ENCODE measurements at regions not wholly inside any gene's neighbourhood (a gene's known extent, or its start where the extent isn't known, plus 50 kb on each side); places are given as distances from the start of the nearest gene placed in this dataset.

DNA sequence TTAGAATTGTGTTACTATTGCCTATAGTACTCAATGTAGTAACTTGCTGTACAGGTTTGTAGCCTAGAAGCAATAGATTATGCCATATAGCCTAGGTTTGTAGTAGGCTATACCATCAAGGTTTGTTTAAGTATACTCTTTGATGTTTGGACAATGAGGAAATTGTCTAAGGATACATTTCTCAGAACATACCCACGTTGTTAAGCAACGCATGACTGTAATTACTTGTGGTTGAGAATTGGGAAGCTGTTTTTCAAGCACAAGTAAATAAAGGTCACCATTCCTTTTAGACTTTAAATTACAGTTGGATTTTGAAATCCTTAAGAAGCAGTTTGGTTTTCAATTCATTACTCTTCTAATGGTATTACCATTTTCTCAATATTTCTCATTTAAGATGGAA lies 89.8 kb upstream of the KCNH7 start:
- peak in 1 of 2 experiments; percentile 34 for DNase-seq

GRCh38 chr2:162926907-162927306 lies 88.3 kb upstream of the KCNH7 start:
- no peak for DNase-seq

- no peak for DNase-seq
Measured at GRCh38 chr2:162926501-162926900, 87.9 kb upstream of the KCNH7 start.

DNA sequence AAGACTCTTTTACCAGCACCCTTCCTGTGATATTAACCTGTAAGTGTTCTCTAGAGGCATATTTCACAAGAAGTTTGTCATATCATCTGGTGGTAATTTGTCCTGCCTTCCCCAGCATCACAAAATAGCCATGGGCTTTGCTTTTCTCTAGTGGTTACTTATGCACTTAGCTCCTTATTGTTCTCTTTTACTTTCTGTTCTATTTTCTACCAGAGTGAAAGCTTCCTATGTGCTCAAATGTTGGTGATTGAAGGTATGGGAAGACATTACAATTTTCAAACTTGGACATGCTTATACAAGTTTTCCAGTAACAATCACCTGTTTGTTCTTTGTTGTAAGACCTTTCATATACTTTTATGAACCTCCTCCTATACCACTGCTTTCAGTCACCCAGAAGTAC lies 87.0 kb upstream of the KCNH7 start:
- DNase-seq, result no peak

DNA sequence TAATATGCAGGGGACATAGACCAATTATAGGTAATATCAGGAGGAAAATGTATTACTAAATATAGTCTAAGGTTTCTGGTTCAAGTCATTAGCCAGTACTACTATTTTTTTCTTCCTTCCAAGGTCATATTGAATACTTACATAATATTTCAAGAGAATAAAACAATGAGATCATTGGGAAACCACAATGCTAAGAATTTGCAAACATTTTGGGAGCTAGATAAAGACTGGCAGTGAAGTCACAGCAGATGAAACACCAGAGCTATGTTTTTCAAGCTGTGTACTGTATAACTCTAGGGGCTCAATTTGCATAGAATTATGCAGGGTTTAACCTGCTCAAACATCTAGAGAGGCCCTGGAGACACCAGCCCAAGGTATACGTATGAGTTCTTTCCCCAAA lies 80.5 kb upstream of the KCNH7 start:
- no peak for DNase-seq

- DNase-seq, result peak in 1 of 2 experiments; percentile 23
Measured at GRCh38 chr2:162917626-162918025, 79.1 kb upstream of the KCNH7 start.

DNA sequence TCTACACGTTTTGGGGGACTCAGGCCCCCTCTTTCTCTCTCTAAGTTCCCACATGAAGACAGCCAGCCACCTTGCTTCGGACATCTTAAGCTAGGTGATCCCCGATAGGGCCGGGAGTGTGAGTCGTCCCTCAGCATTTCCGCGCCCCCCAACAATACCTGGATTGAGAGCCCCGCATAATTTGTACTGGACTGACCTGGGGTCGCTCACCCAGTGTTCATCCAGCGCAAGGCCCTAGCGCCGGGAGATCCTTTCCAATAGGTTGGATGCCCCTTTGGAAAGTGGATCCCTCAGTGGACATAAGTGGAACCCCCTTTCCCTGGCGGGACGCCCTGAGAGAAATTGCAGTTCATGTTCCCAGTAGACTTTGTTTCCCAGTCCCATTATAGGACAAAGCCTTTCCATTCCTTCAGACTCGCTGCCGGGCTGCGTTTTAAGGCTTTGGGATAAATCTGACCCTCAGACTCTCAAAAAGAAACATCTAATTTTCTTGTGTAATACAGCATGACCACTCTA lies 77.8 kb upstream of the KCNH7 start:
- DNase-seq, result no peak

- DNase-seq, result no peak
Measured at GRCh38 chr2:162915858-162916257, 77.3 kb upstream of the KCNH7 start.

DNA sequence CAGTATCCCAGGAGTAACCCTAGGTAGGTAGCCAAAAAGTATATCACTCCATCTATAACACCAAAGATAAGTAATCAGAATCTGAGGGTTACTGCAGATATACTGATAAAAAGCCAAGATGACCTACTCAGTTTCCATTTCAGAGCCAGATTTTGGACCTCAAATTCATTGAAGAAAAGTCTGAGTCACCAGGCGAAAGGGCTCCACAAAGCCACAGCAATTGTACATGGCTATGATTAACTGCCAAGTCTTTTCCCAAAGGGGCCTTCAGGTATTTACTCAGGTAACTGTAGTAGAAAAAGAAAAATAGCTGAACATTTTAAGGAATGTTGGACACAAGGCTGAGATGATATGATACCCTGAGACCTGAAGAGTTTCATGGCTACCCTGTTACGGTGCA lies 75.6 kb upstream of the KCNH7 start:
- no peak for DNase-seq

DNA sequence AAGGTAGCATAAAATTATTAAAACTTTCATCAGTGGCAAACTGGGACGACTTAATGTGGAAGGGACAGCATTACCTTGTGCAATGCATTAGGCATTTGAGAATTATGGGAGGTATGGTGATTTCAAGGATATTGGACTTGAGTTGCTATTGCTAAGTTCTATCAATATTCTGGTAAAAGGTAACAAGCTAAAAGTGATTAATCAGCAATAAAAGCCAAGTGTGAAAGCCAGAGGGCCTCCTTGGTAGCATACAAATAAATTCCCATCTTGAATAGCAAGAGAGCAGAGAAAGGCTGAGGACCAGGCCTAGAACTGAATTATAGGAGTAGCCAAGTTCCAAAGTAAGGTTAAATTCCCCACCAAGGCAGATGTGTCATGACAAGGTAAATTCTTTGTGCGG lies 74.2 kb upstream of the KCNH7 start:
- no peak for DNase-seq

- DNase-seq, result no peak
Measured at GRCh38 chr2:162908567-162908966, 70.0 kb upstream of the KCNH7 start.

GRCh38 chr2:162890690-162891311 lies 52.2 kb upstream of the KCNH7 start:
- peak; percentile 75 to 79 for DNase-seq

DNA sequence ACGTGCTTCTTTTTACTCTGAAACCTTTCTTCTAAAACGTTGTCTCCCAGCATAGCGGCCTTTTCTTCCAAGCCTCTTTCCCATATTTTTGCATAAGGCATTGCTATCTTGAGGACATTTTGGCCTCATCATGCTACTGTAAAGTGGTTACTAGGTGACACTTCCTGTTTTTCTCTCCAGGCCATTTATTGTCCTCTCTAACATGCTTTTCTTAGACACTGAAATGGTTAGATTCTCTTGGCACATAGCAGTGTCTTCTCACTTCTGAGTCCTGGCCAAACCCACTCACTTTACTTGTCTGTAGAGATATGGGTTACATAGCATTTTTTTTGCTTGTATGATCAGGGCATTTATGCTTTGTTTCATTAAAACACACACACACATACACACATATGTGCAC lies 50.1 kb upstream of the KCNH7 start:
- peak; percentile 28 to 50 for DNase-seq

Measured in Kasumi-1 (cell line).